GM18511 (cell line): ENCODE measurements at regions not wholly inside any gene's neighbourhood (a gene's known extent, or its start where the extent isn't known, plus 50 kb on each side); places are given as distances from the start of the nearest gene placed in this dataset.

Experiments
- ATAC-seq: cut with Tn5 transposase; IDR thresholded peaks from one replicate; pipeline ENCODE4 v1.9.1; 2021; ENCODE audit warnings: mild to moderate bottlenecking, moderate library complexity; ENCODE audit not compliant: unreplicated experiment

GRCh38 chr3:102141096-102141927, 292.0 kb downstream of the NFKBIZ start:
- no peak for ATAC-seq

- ATAC-seq, result no peak
Observed at GRCh38 chr3:102141928-102142239, 292.6 kb downstream of the NFKBIZ start.

- no peak for ATAC-seq
Observed at GRCh38 chr3:102142379-102143060, 292.3 kb upstream of the ZPLD1 start.

GRCh38 chr3:102143536-102143935, 291.3 kb upstream of the ZPLD1 start:
- ATAC-seq, result no peak

- no peak for ATAC-seq
Observed at GRCh38 chr3:102144063-102144462, 290.8 kb upstream of the ZPLD1 start.

- ATAC-seq, result no peak
Observed at GRCh38 chr3:102148598-102149337, 286.0 kb upstream of the ZPLD1 start.

GRCh38 chr3:102151935-102152334, 282.9 kb upstream of the ZPLD1 start:
- no peak for ATAC-seq

- no peak for ATAC-seq
Observed at GRCh38 chr3:102156426-102156825, 278.4 kb upstream of the ZPLD1 start.

- no peak for ATAC-seq
Observed at GRCh38 chr3:102158080-102158740, 276.6 kb upstream of the ZPLD1 start.

- peak; percentile 62 for ATAC-seq
Observed at GRCh38 chr3:102159810-102160451, 274.9 kb upstream of the ZPLD1 start.

GRCh38 chr3:102161384-102162006, 273.3 kb upstream of the ZPLD1 start:
- no peak for ATAC-seq

GRCh38 chr3:102162251-102162650, 272.6 kb upstream of the ZPLD1 start:
- ATAC-seq, result no peak

GRCh38 chr3:102163039-102163817, 271.6 kb upstream of the ZPLD1 start:
- no peak for ATAC-seq

- no peak for ATAC-seq
Observed at GRCh38 chr3:102163818-102164154, 271.0 kb upstream of the ZPLD1 start.

GRCh38 chr3:102165367-102165766, 269.4 kb upstream of the ZPLD1 start:
- no peak for ATAC-seq

GRCh38 chr3:102169915-102170479, 264.8 kb upstream of the ZPLD1 start:
- ATAC-seq, result no peak

GRCh38 chr3:102170545-102170944, 264.3 kb upstream of the ZPLD1 start:
- ATAC-seq, result no peak

- ATAC-seq, result no peak
Observed at GRCh38 chr3:102174312-102174712, 260.5 kb upstream of the ZPLD1 start.

GRCh38 chr3:102174832-102175374, 259.9 kb upstream of the ZPLD1 start:
- no peak for ATAC-seq
